Activated CD4-positive, alpha-beta T cell treated with anti-CD3 and anti-CD28 coated beads for 36 hours (primary cell): ENCODE measurements at regions not wholly inside any gene's neighbourhood (a gene's known extent, or its start where the extent isn't known, plus 50 kb on each side); places are given as distances from the start of the nearest gene placed in this dataset.
"Not testable (repeated sequence)": the region's sequence is repeated elsewhere in the genome, so short reads cannot be mapped to it uniquely, and the experiment has no call there.

Experiments used
- ATAC-seq: fragments of 200-7000 bp; cut with Tn5 transposase; one replicate; pipeline ENCODE4 v1.10.0; 2021; ENCODE audit warnings: mild to moderate bottlenecking, moderate library complexity
- CTCF ChIA-PET: fragments of 350-600 bp; sonication (Branson Sonifier 250); formaldehyde crosslinking; loops from one replicate; lab custom pipeline; 2021; ENCODE audit warnings: antibody characterized with exemption; lab: Charles Lee
- POLR2A ChIA-PET: fragments of 350-600 bp; sonication (Branson Sonifier 250); formaldehyde crosslinking; loops from one replicate; lab custom pipeline; 2021; ENCODE audit warnings: antibody characterized with exemption, inconsistent platforms; lab: Charles Lee
- DNase-seq: peaks from one replicate; pipeline ENCODE4 v3.0.0-alpha.2; 2020
- H3K27ac Mint-ChIP-seq: one replicate; pipeline ENCODE4 v1.8.0; 2021; ENCODE audit warnings: mixed read lengths
- H3K27me3 Mint-ChIP-seq: one replicate; pipeline ENCODE4 v1.8.0; 2021; ENCODE audit warnings: mixed read lengths
- H3K36me3 Mint-ChIP-seq: one replicate; pipeline ENCODE4 v1.8.0; 2021; ENCODE audit warnings: low read depth, mixed read lengths
- H3K4me1 Mint-ChIP-seq: one replicate; pipeline ENCODE4 v1.8.0; 2021; ENCODE audit warnings: mixed read lengths
- H3K4me3 Mint-ChIP-seq: one replicate; pipeline ENCODE4 v1.8.0; 2021; ENCODE audit warnings: mild to moderate bottlenecking, moderate library complexity, mixed read lengths
- H3K9me3 Mint-ChIP-seq: one replicate; pipeline ENCODE4 v1.8.0; 2021; ENCODE audit warnings: low read depth, mixed read lengths
- intact Hi-C, 2 experiments: fragments of 100-400 bp; cut with DNase I in 1 of 2; cut with micrococcal nuclease in 1 of 2; formaldehyde crosslinking; loops; one replicate each; pipeline versions ENCODE4 v1.14.2 to v1.15.1; 2022 to 2024; cut with DNase I, micrococcal nuclease

- CTCF ChIA-PET: interaction anchor here (0.6 kb wide), 1 partner anchor 17 kb away, joined by 3 read pairs; no protein-coding TSS in a partner anchor
- Mint-ChIP-seq H3K27me3 (no peaks in the 10 kb centered on the region), H3K27ac (no peak overlapping the region), H3K9me3 (no peaks in the 10 kb centered on the region), H3K4me3 (no peak overlapping the region), H3K36me3 (no peaks in the 10 kb centered on the region), H3K4me1 (peaks cover 18% of the 10 kb centered on the region)
- intact Hi-C loops: no loop called here
- no peak for DNase-seq
- POLR2A ChIA-PET: no interaction called here
- ATAC-seq: no peak
These were observed 1656.9 kb downstream of the MRPL39 start for GRCh38 chr21:23950344-23950743.

- ChIA-PET POLR2A (no interaction called here), CTCF (no interaction called here)
- intact Hi-C loops: no loop called here
- Mint-ChIP-seq H3K27me3 (no peaks in the 10 kb centered on the region), H3K27ac (no peak overlapping the region), H3K36me3 (no peaks in the 10 kb centered on the region), H3K4me1 (peaks cover 15% of the 10 kb centered on the region), H3K9me3 (no peaks in the 10 kb centered on the region), H3K4me3 (no peak overlapping the region)
- ATAC-seq: no peak
- DNase-seq: peak; percentile 14
These were observed 1657.8 kb downstream of the MRPL39 start for GRCh38 chr21:23949493-23949892.

- DNase-seq: no peak
- ChIA-PET CTCF (no interaction called here), POLR2A (interaction anchor here (0.6 kb wide), 1 partner anchor 27 kb away, joined by 3 read pairs; no protein-coding TSS in a partner anchor)
- H3K4me3 Mint-ChIP-seq: no peak overlapping the region
- H3K27me3 Mint-ChIP-seq: peaks cover 4% of the 10 kb centered on the region
- H3K27ac Mint-ChIP-seq: no peak overlapping the region
- H3K36me3 Mint-ChIP-seq: no peaks in the 10 kb centered on the region
- intact Hi-C loops: no loop called here
- H3K9me3 Mint-ChIP-seq: no peaks in the 10 kb centered on the region
- ATAC-seq: no peak
- no peaks in the 10 kb centered on the region for H3K4me1 Mint-ChIP-seq
These were observed 1667.8 kb downstream of the MRPL39 start for GRCh38 chr21:23939369-23940065.

DNA sequence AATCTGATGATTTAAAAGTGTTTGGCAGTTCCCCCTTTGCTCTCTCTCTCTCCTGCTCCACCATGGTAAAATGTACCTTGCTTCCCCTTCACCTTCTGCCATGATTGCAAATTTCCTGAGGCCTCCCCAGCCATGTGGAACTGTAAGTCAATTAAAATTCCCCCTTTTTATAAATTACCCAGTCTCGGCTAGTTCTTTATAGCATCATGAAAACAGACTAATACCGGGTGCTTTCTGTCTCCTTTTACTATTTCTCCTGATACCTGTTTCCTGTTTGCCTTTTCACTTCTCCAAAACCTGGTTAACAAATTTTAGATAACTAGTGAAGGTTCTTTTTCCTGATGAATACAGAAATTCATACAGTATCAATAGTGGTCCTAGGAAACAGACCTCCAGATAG lies 1670.3 kb downstream of the MRPL39 start:
- ATAC-seq (no peak), DNase-seq (no peak)
- Mint-ChIP-seq H3K27ac (no peak overlapping the region), H3K27me3 (peaks cover 4% of the 10 kb centered on the region), H3K4me1 (no peaks in the 10 kb centered on the region), H3K9me3 (no peaks in the 10 kb centered on the region), H3K36me3 (no peaks in the 10 kb centered on the region), H3K4me3 (no peak overlapping the region)
- CTCF ChIA-PET: no interaction called here
- POLR2A ChIA-PET: no interaction called here
- intact Hi-C loops: no loop called here

- H3K36me3 Mint-ChIP-seq: no peaks in the 10 kb centered on the region
- ChIA-PET CTCF (interaction anchor here (0.6 kb wide), 3 partner anchors 37 to 111 kb away, joined by 3 read pairs; no protein-coding TSS in a partner anchor), POLR2A (no interaction called here)
- H3K4me3 Mint-ChIP-seq: no peak overlapping the region
- H3K9me3 Mint-ChIP-seq: no peaks in the 10 kb centered on the region
- no peak for ATAC-seq
- no peak overlapping the region for H3K27ac Mint-ChIP-seq
- H3K27me3 Mint-ChIP-seq: peaks cover 4% of the 10 kb centered on the region
- peak; percentile 13 for DNase-seq
- no peaks in the 10 kb centered on the region for H3K4me1 Mint-ChIP-seq
- intact Hi-C loops: no loop called here
These were observed 1671.1 kb downstream of the MRPL39 start for GRCh38 chr21:23936224-23936623.

GRCh38 chr21:23930565-23930964 lies 1676.7 kb downstream of the MRPL39 start:
- Mint-ChIP-seq H3K4me3 (no peak overlapping the region), H3K36me3 (no peaks in the 10 kb centered on the region), H3K27me3 (no peaks in the 10 kb centered on the region), H3K9me3 (no peaks in the 10 kb centered on the region), H3K4me1 (no peaks in the 10 kb centered on the region), H3K27ac (no peak overlapping the region)
- POLR2A ChIA-PET: no interaction called here
- intact Hi-C loops: no loop called here
- CTCF ChIA-PET: no interaction called here
- ATAC-seq (no peak), DNase-seq (no peak)

DNA sequence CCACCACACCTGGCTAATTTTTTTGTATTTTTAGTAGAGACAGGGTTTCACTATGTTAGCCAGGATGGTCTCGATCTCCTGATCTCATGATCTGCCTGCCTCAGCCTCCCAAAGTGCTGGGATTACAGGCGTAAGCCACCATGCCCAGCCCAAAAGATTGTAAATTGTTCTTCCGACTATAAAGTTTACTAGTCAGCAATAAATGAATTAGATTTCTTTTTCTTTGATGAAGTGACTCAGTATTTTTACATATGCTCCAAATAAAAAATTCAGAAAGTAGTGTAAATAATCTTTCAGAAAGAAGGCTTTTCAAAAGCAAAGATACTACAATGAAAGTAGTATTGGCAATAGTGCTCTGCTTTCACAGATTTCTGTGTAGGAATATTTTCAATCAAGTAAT lies 1680.9 kb downstream of the MRPL39 start:
- H3K4me3 Mint-ChIP-seq, H3K27ac Mint-ChIP-seq, DNase-seq, ATAC-seq, H3K27me3 Mint-ChIP-seq, POLR2A ChIA-PET, intact Hi-C loops, H3K9me3 Mint-ChIP-seq, H3K4me1 Mint-ChIP-seq, H3K36me3 Mint-ChIP-seq: not testable (repeated sequence)
- CTCF ChIA-PET: interaction anchor here (1.6 kb wide), 1 partner anchor 9 kb away, joined by 4 read pairs; no protein-coding TSS in a partner anchor

DNA sequence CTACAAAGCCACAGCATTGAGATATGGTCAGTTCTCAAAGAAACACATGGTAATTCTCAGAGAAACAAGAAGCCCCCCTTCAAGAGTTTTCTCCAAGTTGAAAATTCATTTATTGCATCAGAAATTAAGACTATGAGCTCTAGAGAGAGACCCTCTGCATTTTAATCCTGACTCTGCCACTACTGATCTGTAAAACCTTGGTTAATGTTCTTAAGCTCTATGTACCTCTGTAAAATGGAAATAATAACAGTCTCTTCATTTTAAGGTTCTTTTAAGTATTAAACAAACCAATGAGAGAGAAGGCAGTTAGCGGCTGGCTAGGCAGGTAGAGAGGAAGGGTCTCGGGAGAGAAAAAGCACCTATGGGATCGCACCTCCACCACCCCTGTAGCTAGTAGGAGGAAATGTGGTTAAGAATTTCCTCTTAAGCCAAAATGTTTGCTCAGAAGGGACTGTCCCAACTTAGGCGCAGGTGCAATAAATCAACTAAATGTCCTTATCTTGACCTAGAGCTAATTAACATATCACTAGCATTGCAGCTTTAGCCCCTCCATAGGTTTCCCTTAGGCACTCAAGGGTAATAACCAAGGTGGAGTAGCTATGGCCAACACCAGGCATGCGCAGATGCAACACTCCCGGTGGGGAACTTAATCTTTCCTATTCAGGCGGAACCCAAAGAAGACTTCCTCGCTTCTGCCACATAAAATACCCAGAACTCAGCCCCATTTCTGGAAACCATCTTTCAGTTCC lies 1685.4 kb downstream of the MRPL39 start:
- ChIA-PET CTCF (interaction anchor here (0.6 kb wide), 1 partner anchor 52 kb away, joined by 3 read pairs; no protein-coding TSS in a partner anchor), POLR2A (no interaction called here)
- intact Hi-C loops: no loop called here
- ATAC-seq: peak; percentile 26
- H3K27me3 Mint-ChIP-seq: no peaks in the 10 kb centered on the region
- peaks cover 12% of the 10 kb centered on the region for H3K4me1 Mint-ChIP-seq
- no peak overlapping the region for H3K4me3 Mint-ChIP-seq
- DNase-seq: no peak
- no peaks in the 10 kb centered on the region for H3K36me3 Mint-ChIP-seq
- no peak overlapping the region for H3K27ac Mint-ChIP-seq
- no peaks in the 10 kb centered on the region for H3K9me3 Mint-ChIP-seq

DNA sequence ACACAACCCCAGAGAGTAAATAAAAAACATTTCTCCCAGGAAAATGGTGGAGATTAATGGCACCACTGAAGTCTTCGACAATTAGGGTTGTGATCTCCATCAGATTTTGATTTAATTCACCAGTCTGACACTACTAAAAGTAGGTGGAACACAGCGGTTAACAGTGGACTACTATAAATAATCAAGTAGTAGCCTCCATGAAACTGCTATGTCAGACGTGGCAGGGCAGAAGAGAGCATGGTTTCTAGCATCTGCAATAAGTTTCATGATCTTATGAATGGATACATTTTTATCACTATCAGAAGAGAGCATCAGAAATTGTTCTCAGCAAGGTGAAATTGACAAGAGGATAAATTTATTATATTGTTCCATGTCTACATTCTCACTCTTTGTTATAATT lies 1706.6 kb downstream of the MRPL39 start:
- no peak for ATAC-seq
- H3K36me3 Mint-ChIP-seq: no peaks in the 10 kb centered on the region
- ChIA-PET POLR2A (no interaction called here), CTCF (no interaction called here)
- no peak for DNase-seq
- H3K27me3 Mint-ChIP-seq: no peaks in the 10 kb centered on the region
- no peak overlapping the region for H3K27ac Mint-ChIP-seq
- intact Hi-C loops: no loop called here
- no peaks in the 10 kb centered on the region for H3K4me1 Mint-ChIP-seq
- no peak overlapping the region for H3K4me3 Mint-ChIP-seq
- H3K9me3 Mint-ChIP-seq: peaks cover 3% of the 10 kb centered on the region

- Mint-ChIP-seq H3K36me3 (no peaks in the 10 kb centered on the region), H3K4me3 (no peak overlapping the region), H3K9me3 (peaks cover 3% of the 10 kb centered on the region), H3K27ac (no peak overlapping the region), H3K4me1 (no peaks in the 10 kb centered on the region), H3K27me3 (no peaks in the 10 kb centered on the region)
- POLR2A ChIA-PET: no interaction called here
- DNase-seq: no peak
- intact Hi-C loops: no loop called here
- CTCF ChIA-PET: no interaction called here
- ATAC-seq: no peak
These were observed 1707.7 kb downstream of the MRPL39 start for GRCh38 chr21:23899561-23899960.

DNA sequence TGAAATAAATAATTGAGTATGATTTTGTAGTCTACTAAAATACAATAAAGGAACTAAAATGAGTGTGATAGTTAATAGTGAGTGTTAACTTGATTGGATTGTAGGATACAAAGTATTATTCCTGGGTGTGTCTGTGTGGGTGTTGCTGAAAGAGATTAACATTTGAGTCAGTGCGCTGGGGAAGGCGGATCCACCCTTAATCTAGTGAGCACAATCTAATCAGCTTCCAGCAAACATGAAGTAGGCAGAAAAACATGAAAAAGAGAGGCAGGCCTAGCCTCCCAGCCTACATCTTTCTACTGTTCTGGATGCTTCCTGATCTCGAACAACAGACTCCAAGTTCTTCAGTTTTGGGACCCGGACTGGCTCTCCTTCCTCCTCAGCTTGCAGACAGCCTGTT lies 1716.6 kb downstream of the MRPL39 start:
- intact Hi-C loops: no loop called here
- Mint-ChIP-seq H3K4me1 (no peaks in the 10 kb centered on the region), H3K27ac (no peak overlapping the region), H3K27me3 (no peaks in the 10 kb centered on the region), H3K4me3 (no peak overlapping the region), H3K9me3 (no peaks in the 10 kb centered on the region), H3K36me3 (no peaks in the 10 kb centered on the region)
- ChIA-PET POLR2A (no interaction called here), CTCF (interaction anchor here (1.5 kb wide), 1 partner anchor 9 kb away, joined by 5 read pairs; no protein-coding TSS in a partner anchor)
- DNase-seq (no peak), ATAC-seq (no peak)
